ENCODE measurements at regions not wholly inside any gene's neighbourhood (a gene's known extent, or its start where the extent isn't known, plus 50 kb on each side); places are given as distances from the start of the nearest gene placed in this dataset.
"Not testable (repeated sequence)": the region's sequence is repeated elsewhere in the genome, so short reads cannot be mapped to it uniquely, and the experiment has no call there.

- FAIRE-seq = no peak
Observed at GRCh38 chr6:81455641-81456040, 296.8 kb downstream of the TENT5A start.

- no peak for FAIRE-seq
Observed at GRCh38 chr6:81451787-81452186, 300.7 kb downstream of the TENT5A start.

GRCh38 chr6:81450180-81450579 lies 302.3 kb downstream of the TENT5A start:
- FAIRE-seq = no peak

GRCh38 chr6:81446509-81446908 lies 306.0 kb downstream of the TENT5A start:
- no peak for FAIRE-seq

GRCh38 chr6:81439417-81439816 lies 313.1 kb downstream of the TENT5A start:
- no peak for FAIRE-seq

- no peak for FAIRE-seq
Observed at GRCh38 chr6:81436990-81437389, 315.5 kb downstream of the TENT5A start.

GRCh38 chr6:81413306-81413705 lies 339.2 kb downstream of the TENT5A start:
- no peak for FAIRE-seq

GRCh38 chr6:81401970-81402690 lies 350.4 kb downstream of the TENT5A start:
- no peak for FAIRE-seq

- no peak for FAIRE-seq
Observed at GRCh38 chr6:81396916-81397315, 355.6 kb downstream of the TENT5A start.

- FAIRE-seq = no peak
Observed at GRCh38 chr6:81387163-81387562, 365.3 kb downstream of the TENT5A start.

- no peak for FAIRE-seq
Observed at GRCh38 chr6:81384921-81385320, 367.6 kb downstream of the TENT5A start.

GRCh38 chr6:81383472-81383871 lies 369.0 kb downstream of the TENT5A start:
- FAIRE-seq = no peak

GRCh38 chr6:81382852-81383251 lies 369.6 kb downstream of the TENT5A start:
- no peak for FAIRE-seq

- no peak for FAIRE-seq
Observed at GRCh38 chr6:81381382-81381916, 371.0 kb downstream of the TENT5A start.

GRCh38 chr6:81380718-81381338 lies 371.7 kb downstream of the TENT5A start:
- no peak for FAIRE-seq

GRCh38 chr6:81376745-81377144 lies 375.7 kb downstream of the TENT5A start:
- no peak for FAIRE-seq

GRCh38 chr6:81373414-81373813 lies 379.1 kb downstream of the TENT5A start:
- FAIRE-seq = no peak

- no peak for FAIRE-seq
Observed at GRCh38 chr6:81371930-81372329, 380.6 kb downstream of the TENT5A start.

GRCh38 chr6:81366972-81367371 lies 385.5 kb downstream of the TENT5A start:
- no peak for FAIRE-seq

GRCh38 chr6:81362246-81362645 lies 390.2 kb downstream of the TENT5A start:
- no peak for FAIRE-seq

- FAIRE-seq = no peak
Observed at GRCh38 chr6:81353262-81353661, 399.2 kb downstream of the TENT5A start.

GRCh38 chr6:81344026-81344425 lies 408.5 kb downstream of the TENT5A start:
- not testable (repeated sequence) for FAIRE-seq

GRCh38 chr6:81340946-81341345 lies 411.5 kb downstream of the TENT5A start:
- FAIRE-seq = no peak

GRCh38 chr6:81331526-81331925 lies 421.0 kb downstream of the TENT5A start:
- no peak for FAIRE-seq

GRCh38 chr6:81328700-81329099 lies 423.8 kb downstream of the TENT5A start:
- FAIRE-seq = no peak
